Stimulated activated CD4-positive, alpha-beta T cell treated with anti-CD3 and anti-CD28 coated beads, Interleukin-12 subunit alpha, Interleukin-12 subunit beta, amount 100 ng/mL, for 24 hours (primary cell): ENCODE measurements at regions not wholly inside any gene's neighbourhood (a gene's known extent, or its start where the extent isn't known, plus 50 kb on each side); places are given as distances from the start of the nearest gene placed in this dataset.

Source experiments
- DNase-seq, 2 experiments: peaks; one replicate each; pipeline ENCODE4 v3.0.0-alpha.2; 2020; ENCODE audit warnings: low read depth in 2 of 2

- DNase-seq, result no peak
These were observed 192.4 kb upstream of the AGAP1 start for GRCh38 chr2:235301202-235302076.

GRCh38 chr2:235302263-235302662, 191.6 kb upstream of the AGAP1 start:
- DNase-seq, result no peak

GRCh38 chr2:235303499-235304291, 190.1 kb upstream of the AGAP1 start:
- no peak for DNase-seq

GRCh38 chr2:235305678-235306077, 188.2 kb upstream of the AGAP1 start:
- no peak for DNase-seq

- no peak for DNase-seq
These were observed 182.8 kb upstream of the AGAP1 start for GRCh38 chr2:235311044-235311443.

GRCh38 chr2:235312571-235312970, 181.3 kb upstream of the AGAP1 start:
- no peak for DNase-seq

- DNase-seq, result no peak
These were observed 179.4 kb upstream of the AGAP1 start for GRCh38 chr2:235314371-235314930.

GRCh38 chr2:235319095-235319494, 174.7 kb upstream of the AGAP1 start:
- DNase-seq, result no peak

GRCh38 chr2:235320326-235320725, 173.5 kb upstream of the AGAP1 start:
- no peak for DNase-seq

- DNase-seq, result no peak
These were observed 169.5 kb upstream of the AGAP1 start for GRCh38 chr2:235324324-235324723.

- DNase-seq, result no peak
These were observed 168.7 kb upstream of the AGAP1 start for GRCh38 chr2:235325151-235325550.

- no peak for DNase-seq
These were observed 164.9 kb upstream of the AGAP1 start for GRCh38 chr2:235328991-235329390.

- no peak for DNase-seq
These were observed 162.9 kb upstream of the AGAP1 start for GRCh38 chr2:235330775-235331451.

- no peak for DNase-seq
These were observed 161.5 kb upstream of the AGAP1 start for GRCh38 chr2:235332240-235332890.

GRCh38 chr2:235333076-235333475, 160.8 kb upstream of the AGAP1 start:
- DNase-seq, result no peak

- DNase-seq, result no peak
These were observed 159.7 kb upstream of the AGAP1 start for GRCh38 chr2:235334179-235334578.

- no peak for DNase-seq
These were observed 150.6 kb upstream of the AGAP1 start for GRCh38 chr2:235343156-235343774.

GRCh38 chr2:235343869-235344268, 150.0 kb upstream of the AGAP1 start:
- DNase-seq, result no peak

GRCh38 chr2:235345745-235346144, 148.1 kb upstream of the AGAP1 start:
- DNase-seq, result no peak

GRCh38 chr2:235347691-235348090, 146.2 kb upstream of the AGAP1 start:
- DNase-seq, result no peak

- no peak for DNase-seq
These were observed 145.5 kb upstream of the AGAP1 start for GRCh38 chr2:235348329-235348728.
